Nephron (organoid): ENCODE measurements at regions not wholly inside any gene's neighbourhood (a gene's known extent, or its start where the extent isn't known, plus 50 kb on each side); places are given as distances from the start of the nearest gene placed in this dataset.

Source experiments
- H3K27ac Mint-ChIP-seq, 3 experiments: 2 replicates each; pipeline ENCODE4 v1.8.0; 2020; ENCODE audit warnings: mixed read lengths in 3 of 3, mild to moderate bottlenecking in 2 of 3, moderate library complexity in 1 of 3
- H3K27me3 Mint-ChIP-seq: 2 replicates; pipeline ENCODE4 v1.8.0; 2021; ENCODE audit warnings: low read depth, mild to moderate bottlenecking, moderate library complexity, mixed read lengths
- H3K36me3 Mint-ChIP-seq: 2 replicates; pipeline ENCODE4 v1.8.0; 2020; ENCODE audit warnings: low read depth, mixed read lengths
- H3K4me1 Mint-ChIP-seq: 2 replicates; pipeline ENCODE4 v1.8.0; 2020; ENCODE audit warnings: mixed read lengths
- H3K4me3 Mint-ChIP-seq, 3 experiments: 2 replicates each; pipeline ENCODE4 v1.8.0; 2020; ENCODE audit warnings: mild to moderate bottlenecking in 3 of 3, mixed read lengths in 3 of 3, moderate library complexity in 2 of 3
- H3K9me3 Mint-ChIP-seq: 2 replicates; pipeline ENCODE4 v1.8.0; 2020; ENCODE audit warnings: mixed read lengths
- TF ChIP-seq, protein P1 (sequence below), 3 experiments: fragments of 200-600 bp; sonication (generic); IDR thresholded peaks; one replicate each; pipeline ENCODE4 v1.5.0; 2021; ENCODE audit warnings: antibody characterized with exemption in 3 of 3; ENCODE audit not compliant: unreplicated experiment in 3 of 3

DNA sequence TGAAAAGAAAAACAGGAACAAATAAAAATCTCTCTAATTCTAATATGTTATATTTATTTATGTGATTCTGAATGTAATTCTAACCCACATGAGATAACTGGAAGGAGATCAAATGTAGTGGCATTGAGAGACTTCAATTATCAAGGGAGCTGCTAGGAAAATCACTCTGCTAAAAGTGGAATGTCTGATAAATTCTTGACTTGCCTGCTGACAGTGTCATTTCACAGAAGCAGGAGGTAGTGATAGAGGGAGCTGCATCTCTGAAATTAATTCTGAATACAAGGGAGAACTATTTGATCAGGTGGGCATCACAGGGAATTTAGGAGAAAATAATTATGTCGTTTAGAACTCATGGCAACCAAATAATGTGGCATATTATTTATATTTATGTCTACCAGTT, 303.6 kb downstream of the BCAT1 start:
- Mint-ChIP-seq H3K4me1 (no peaks in the 10 kb centered on the region), H3K4me3 (no peak overlapping the region), H3K27ac (no peak overlapping the region), H3K36me3 (no peaks in the 10 kb centered on the region), H3K27me3 (no peaks in the 10 kb centered on the region), H3K9me3 (peaks cover 2% of the 10 kb centered on the region)
- TF ChIP-seq, protein P1, sequence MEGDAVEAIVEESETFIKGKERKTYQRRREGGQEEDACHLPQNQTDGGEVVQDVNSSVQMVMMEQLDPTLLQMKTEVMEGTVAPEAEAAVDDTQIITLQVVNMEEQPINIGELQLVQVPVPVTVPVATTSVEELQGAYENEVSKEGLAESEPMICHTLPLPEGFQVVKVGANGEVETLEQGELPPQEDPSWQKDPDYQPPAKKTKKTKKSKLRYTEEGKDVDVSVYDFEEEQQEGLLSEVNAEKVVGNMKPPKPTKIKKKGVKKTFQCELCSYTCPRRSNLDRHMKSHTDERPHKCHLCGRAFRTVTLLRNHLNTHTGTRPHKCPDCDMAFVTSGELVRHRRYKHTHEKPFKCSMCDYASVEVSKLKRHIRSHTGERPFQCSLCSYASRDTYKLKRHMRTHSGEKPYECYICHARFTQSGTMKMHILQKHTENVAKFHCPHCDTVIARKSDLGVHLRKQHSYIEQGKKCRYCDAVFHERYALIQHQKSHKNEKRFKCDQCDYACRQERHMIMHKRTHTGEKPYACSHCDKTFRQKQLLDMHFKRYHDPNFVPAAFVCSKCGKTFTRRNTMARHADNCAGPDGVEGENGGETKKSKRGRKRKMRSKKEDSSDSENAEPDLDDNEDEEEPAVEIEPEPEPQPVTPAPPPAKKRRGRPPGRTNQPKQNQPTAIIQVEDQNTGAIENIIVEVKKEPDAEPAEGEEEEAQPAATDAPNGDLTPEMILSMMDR (IDR thresholded peaks at IDR 0.05; ENCODE audit: unreplicated experiment in 3 of 3), result no peak

GRCh38 chr12:24643120-24644119, 305.5 kb downstream of the BCAT1 start:
- TF ChIP-seq, protein P1 (IDR thresholded peaks at IDR 0.05; ENCODE audit: unreplicated experiment in 3 of 3), result no peak
- H3K36me3 Mint-ChIP-seq, result no peaks in the 10 kb centered on the region
- no peak overlapping the region for H3K27ac Mint-ChIP-seq
- H3K4me3 Mint-ChIP-seq, result no peak overlapping the region
- no peaks in the 10 kb centered on the region for H3K4me1 Mint-ChIP-seq
- H3K27me3 Mint-ChIP-seq, result no peaks in the 10 kb centered on the region
- H3K9me3 Mint-ChIP-seq, result no peaks in the 10 kb centered on the region

- TF ChIP-seq, protein P1 (IDR thresholded peaks at IDR 0.05; ENCODE audit: unreplicated experiment in 3 of 3), result no peak
- Mint-ChIP-seq H3K4me3 (no peak overlapping the region), H3K27me3 (no peaks in the 10 kb centered on the region), H3K4me1 (no peaks in the 10 kb centered on the region), H3K36me3 (no peaks in the 10 kb centered on the region), H3K27ac (no peak overlapping the region), H3K9me3 (no peaks in the 10 kb centered on the region)
Measured at GRCh38 chr12:24639641-24640040, 309.3 kb downstream of the BCAT1 start.

GRCh38 chr12:24632466-24632865, 316.4 kb downstream of the BCAT1 start:
- Mint-ChIP-seq H3K27me3 (no peaks in the 10 kb centered on the region), H3K36me3 (no peaks in the 10 kb centered on the region), H3K4me1 (no peaks in the 10 kb centered on the region), H3K27ac (no peak overlapping the region), H3K4me3 (no peak overlapping the region), H3K9me3 (no peaks in the 10 kb centered on the region)
- TF ChIP-seq, protein P1 (IDR thresholded peaks at IDR 0.05; ENCODE audit: unreplicated experiment in 3 of 3), result no peak

DNA sequence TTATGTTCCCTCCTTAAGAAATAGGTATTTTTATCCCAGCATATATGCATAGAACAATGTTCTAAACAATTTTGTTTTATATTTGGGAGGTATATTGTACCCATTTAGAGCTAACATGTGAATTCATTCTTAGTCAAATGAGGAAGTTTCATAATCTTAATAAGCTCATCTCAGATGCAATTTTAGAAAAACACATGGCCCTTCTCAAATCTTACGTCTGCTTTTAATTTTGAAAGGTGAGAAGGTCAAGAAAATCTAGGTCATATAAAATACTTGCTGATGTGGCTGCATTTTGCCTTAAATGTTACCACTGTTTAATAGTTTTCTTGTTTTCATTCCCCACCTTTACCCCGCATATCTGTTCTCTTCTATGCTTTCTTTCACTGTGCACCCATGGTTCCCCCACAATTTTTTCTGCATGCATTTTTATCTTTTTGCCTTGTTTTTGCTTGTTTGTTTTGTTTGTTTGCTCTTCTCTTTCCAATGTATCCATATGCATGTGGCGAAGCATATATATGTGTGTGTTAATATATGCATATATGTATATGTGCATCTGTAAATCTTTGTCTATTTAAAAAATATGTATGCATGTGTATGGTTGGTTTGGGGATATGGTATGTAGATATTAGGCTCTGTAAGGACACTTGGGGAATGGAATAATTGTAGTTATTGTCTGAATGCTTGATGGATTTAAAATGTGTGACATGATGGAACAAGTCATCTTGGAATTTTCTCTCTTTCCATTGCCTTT, 317.1 kb downstream of the BCAT1 start:
- no peak overlapping the region for H3K4me3 Mint-ChIP-seq
- TF ChIP-seq, protein P1 (IDR thresholded peaks at IDR 0.05; ENCODE audit: unreplicated experiment in 3 of 3), result no peak
- no peaks in the 10 kb centered on the region for H3K4me1 Mint-ChIP-seq
- H3K9me3 Mint-ChIP-seq, result no peaks in the 10 kb centered on the region
- no peak overlapping the region for H3K27ac Mint-ChIP-seq
- no peaks in the 10 kb centered on the region for H3K27me3 Mint-ChIP-seq
- H3K36me3 Mint-ChIP-seq, result no peaks in the 10 kb centered on the region
